GM23338 (cell line): ENCODE measurements at regions not wholly inside any gene's neighbourhood (a gene's known extent, or its start where the extent isn't known, plus 50 kb on each side); places are given as distances from the start of the nearest gene placed in this dataset.

Experiments
- ATAC-seq: fragments of 200-7000 bp; cut with Tn5 transposase; 3 replicates; pipeline ENCODE4 v1.9.1; 2020
- DNase-seq: peaks from one replicate; pipeline ENCODE4 v3.0.0-alpha.2; 2015; ENCODE audit warnings: low spot score
- H2AFZ ChIP-seq: fragments of 200-600 bp; sonication (generic); 2 replicates; pipeline ENCODE4 v1.8.0; 2016; ENCODE audit warnings: antibody characterized with exemption, mild to moderate bottlenecking, moderate library complexity
- H3F3A ChIP-seq: fragments of 200-600 bp; sonication (generic); replicated peaks from 2 replicates; pipeline ENCODE4 v1.8.0; 2017; ENCODE audit warnings: antibody characterized with exemption, mixed run types, low read depth
- H3K27ac ChIP-seq: fragments of 200-600 bp; sonication (generic); 2 replicates; pipeline ENCODE4 v1.6.1; 2016; ENCODE audit warnings: low read depth
- H3K27me3 ChIP-seq: fragments of 200-600 bp; sonication (generic); 2 replicates; pipeline ENCODE4 v1.8.0; 2016; ENCODE audit warnings: mild to moderate bottlenecking, mixed run types, moderate library complexity; ENCODE audit not compliant: insufficient read depth
- H3K36me3 ChIP-seq: fragments of 200-600 bp; sonication (generic); 2 replicates; pipeline ENCODE4 v1.8.0; 2016; ENCODE audit warnings: mild to moderate bottlenecking; ENCODE audit not compliant: insufficient read depth
- H3K4me1 ChIP-seq: fragments of 200-600 bp; sonication (generic); 2 replicates; pipeline ENCODE4 v1.8.0; 2016; ENCODE audit warnings: mild to moderate bottlenecking, moderate library complexity; ENCODE audit not compliant: insufficient read depth
- H3K4me2 ChIP-seq: fragments of 200-600 bp; sonication (generic); 2 replicates; pipeline ENCODE4 v1.7.1; 2017; ENCODE audit warnings: mixed run types
- H3K4me3 ChIP-seq: fragments of 200-600 bp; sonication (generic); 2 replicates; pipeline ENCODE4 v1.6.1; 2016; ENCODE audit warnings: mixed run types
- H3K79me2 ChIP-seq: fragments of 200-600 bp; sonication (generic); replicated peaks from 2 replicates; pipeline ENCODE4 v1.8.0; 2017; ENCODE audit warnings: mild to moderate bottlenecking; ENCODE audit not compliant: insufficient read depth
- H3K9me2 ChIP-seq: fragments of 200-600 bp; sonication (generic); 2 replicates; pipeline ENCODE4 v1.8.0; 2017; ENCODE audit not compliant: insufficient read depth
- H4K20me1 ChIP-seq: fragments of 200-600 bp; sonication (generic); replicated peaks from 2 replicates; pipeline ENCODE4 v1.8.0; 2017; ENCODE audit warnings: mild to moderate bottlenecking; ENCODE audit not compliant: insufficient read depth
- H3K27ac Mint-ChIP-seq: 2 replicates; pipeline ENCODE4 v1.8.0; 2020; ENCODE audit warnings: inconsistent platforms, mild to moderate bottlenecking, moderate library complexity, mixed read lengths
- H3K27me3 Mint-ChIP-seq: 3 replicates; pipeline ENCODE4 v1.8.0; 2022; ENCODE audit warnings: low read depth, mild to moderate bottlenecking, moderate library complexity, mixed read lengths, inconsistent platforms; ENCODE audit not compliant: insufficient read depth, poor library complexity
- H3K36me3 Mint-ChIP-seq: 3 replicates; pipeline ENCODE4 v1.8.0; 2021; ENCODE audit warnings: low read depth, mild to moderate bottlenecking, inconsistent platforms, moderate library complexity, mixed read lengths
- H3K4me1 Mint-ChIP-seq: 3 replicates; pipeline ENCODE4 v1.8.0; 2020; ENCODE audit warnings: mild to moderate bottlenecking, inconsistent platforms, mixed read lengths
- H3K4me3 Mint-ChIP-seq: 3 replicates; pipeline ENCODE4 v1.8.0; 2021; ENCODE audit warnings: moderate library complexity, mild to moderate bottlenecking, inconsistent platforms, mixed read lengths
- H3K9me3 Mint-ChIP-seq: 3 replicates; pipeline ENCODE4 v1.8.0; 2020; ENCODE audit warnings: moderate library complexity, mild to moderate bottlenecking, inconsistent platforms, mixed read lengths
- CTCF ChIP-seq, 2 experiments: fragments of 200-600 bp in 1 of 2; sonication (generic) in 1 of 2; conservative IDR thresholded peaks; 2 replicates each; pipeline versions ENCODE4 v1.5.1 to v1.6.1; 2016 to 2017; ENCODE audit warnings: antibody characterized with exemption in 2 of 2, low read depth in 2 of 2, mild to moderate bottlenecking in 2 of 2, moderate library complexity in 1 of 2
- EZH2 ChIP-seq: fragments of 200-600 bp; sonication (generic); IDR thresholded peaks from one replicate; pipeline ENCODE4 v1.8.0; 2017; ENCODE audit warnings: antibody characterized with exemption, mild to moderate bottlenecking, low read depth; ENCODE audit not compliant: unreplicated experiment
- EZH2phosphoT487 ChIP-seq: fragments of 200-600 bp; sonication (generic); IDR thresholded peaks from one replicate; pipeline ENCODE4 v1.8.1; 2018; ENCODE audit warnings: antibody characterized with exemption; ENCODE audit not compliant: unreplicated experiment
- NANOG ChIP-seq: IDR thresholded peaks from 2 replicates; pipeline ENCODE4 v1.6.1; 2016; ENCODE audit warnings: antibody characterized with exemption, borderline replicate concordance
- REST ChIP-seq: IDR thresholded peaks from one replicate; pipeline ENCODE4 v1.6.1; 2018; ENCODE audit warnings: antibody characterized with exemption; ENCODE audit not compliant: unreplicated experiment
- STAT1 ChIP-seq: IDR thresholded peaks from one replicate; pipeline ENCODE4 v1.6.1; 2016; ENCODE audit warnings: antibody characterized with exemption; ENCODE audit not compliant: unreplicated experiment
- ZNF114 ChIP-seq: fragments of 250-450 bp; sonication (Bioruptor Pico); IDR thresholded peaks from 2 replicates; pipeline ENCODE4 v1.5.0; 2020; ENCODE audit warnings: mild to moderate bottlenecking, moderate library complexity
- ZNF331 ChIP-seq: fragments of 250-450 bp; sonication (Bioruptor Pico); IDR thresholded peaks from 2 replicates; pipeline ENCODE4 v1.5.0; 2020; ENCODE audit warnings: low read depth, mild to moderate bottlenecking, moderate library complexity

GRCh38 chr1:102318104-102318806 lies 321.5 kb upstream of the OLFM3 start:
- Mint-ChIP-seq H3K4me3 (no peak overlapping the region), H3K36me3 (0 out of 3 replicates have a peak, but pooled peaks cover 5% of the 10 kb centered on the region), H3K27me3 (no peaks in the 10 kb centered on the region), H3K27ac (no peak overlapping the region), H3K4me1 (no peaks in the 10 kb centered on the region), H3K9me3 (peaks cover 6% of the 10 kb centered on the region)
- Histone ChIP-seq H3K27me3 (no peaks in the 10 kb centered on the region), H3K4me1 (no peaks in the 10 kb centered on the region), H4K20me1 (no peaks in the 10 kb centered on the region), H3K27ac (no peak overlapping the region), H3K36me3 (no peaks in the 10 kb centered on the region), H3F3A (no peaks in the 10 kb centered on the region), H3K4me2 (no peak overlapping the region), H2AFZ (no peak overlapping the region), H3K4me3 (no peak overlapping the region), H3K9me2 (no peaks in the 10 kb centered on the region; the same call in 1 of the 2 replicates), H3K79me2 (no peaks in the 10 kb centered on the region)
- TF ChIP-seq ZNF114 (CRISPR knock-in tag), result no peak
- no peak for TF ChIP-seq EZH2phosphoT487
- no peak for TF ChIP-seq ZNF331
- TF ChIP-seq REST, result no peak
- TF ChIP-seq CTCF (conservative IDR thresholded peaks at IDR 0.05; ENCODE audit: low read depth in 2 of 2), result no peak
- DNase-seq, result no peak
- ATAC-seq, result no peak

- TF ChIP-seq EZH2 (no peak), NANOG (no peak), CTCF (conservative IDR thresholded peaks at IDR 0.05; ENCODE audit: low read depth in 2 of 2) (no peak), STAT1 (no peak), ZNF114 (CRISPR knock-in tag) (no peak)
- no peaks in the 10 kb centered on the region; the same call in 1 of the 2 replicates for H3K9me2 ChIP-seq
- no peaks in the 10 kb centered on the region for H4K20me1 ChIP-seq
- H3K79me2 ChIP-seq, result no peaks in the 10 kb centered on the region
- no peaks in the 10 kb centered on the region for H3K36me3 ChIP-seq
- ATAC-seq (no peak), DNase-seq (no peak)
- H3K4me3 ChIP-seq, result no peak overlapping the region
- H3K4me3 Mint-ChIP-seq, result no peak overlapping the region
- H3K36me3 Mint-ChIP-seq, result peaks cover 12% of the 10 kb centered on the region; the same call in 2 of the 3 replicates
- H3K27ac Mint-ChIP-seq, result no peak overlapping the region
- H2AFZ ChIP-seq, result no peak overlapping the region
- H3K4me1 Mint-ChIP-seq, result no peaks in the 10 kb centered on the region
- H3K4me2 ChIP-seq, result no peak overlapping the region
- no peaks in the 10 kb centered on the region for H3K4me1 ChIP-seq
- peaks cover 27% of the 10 kb centered on the region for H3K9me3 Mint-ChIP-seq
- no peaks in the 10 kb centered on the region for H3F3A ChIP-seq
- no peaks in the 10 kb centered on the region for H3K27me3 ChIP-seq
- peaks cover 4% of the 10 kb centered on the region for H3K27me3 Mint-ChIP-seq
- no peak overlapping the region for H3K27ac ChIP-seq
Measured at GRCh38 chr1:102315096-102315495, 318.4 kb upstream of the OLFM3 start.
